ENCODE measurements at regions not wholly inside any gene's neighbourhood (a gene's known extent, or its start where the extent isn't known, plus 50 kb on each side); places are given as distances from the start of the nearest gene placed in this dataset.

- TF ChIP-seq, protein P1, sequence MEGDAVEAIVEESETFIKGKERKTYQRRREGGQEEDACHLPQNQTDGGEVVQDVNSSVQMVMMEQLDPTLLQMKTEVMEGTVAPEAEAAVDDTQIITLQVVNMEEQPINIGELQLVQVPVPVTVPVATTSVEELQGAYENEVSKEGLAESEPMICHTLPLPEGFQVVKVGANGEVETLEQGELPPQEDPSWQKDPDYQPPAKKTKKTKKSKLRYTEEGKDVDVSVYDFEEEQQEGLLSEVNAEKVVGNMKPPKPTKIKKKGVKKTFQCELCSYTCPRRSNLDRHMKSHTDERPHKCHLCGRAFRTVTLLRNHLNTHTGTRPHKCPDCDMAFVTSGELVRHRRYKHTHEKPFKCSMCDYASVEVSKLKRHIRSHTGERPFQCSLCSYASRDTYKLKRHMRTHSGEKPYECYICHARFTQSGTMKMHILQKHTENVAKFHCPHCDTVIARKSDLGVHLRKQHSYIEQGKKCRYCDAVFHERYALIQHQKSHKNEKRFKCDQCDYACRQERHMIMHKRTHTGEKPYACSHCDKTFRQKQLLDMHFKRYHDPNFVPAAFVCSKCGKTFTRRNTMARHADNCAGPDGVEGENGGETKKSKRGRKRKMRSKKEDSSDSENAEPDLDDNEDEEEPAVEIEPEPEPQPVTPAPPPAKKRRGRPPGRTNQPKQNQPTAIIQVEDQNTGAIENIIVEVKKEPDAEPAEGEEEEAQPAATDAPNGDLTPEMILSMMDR (IDR thresholded peaks at IDR 0.05): no peak
- no peak for TF ChIP-seq POLR2A (IDR thresholded peaks at IDR 0.05)
These were observed 183.1 kb upstream of the POU2AF2 start for GRCh38 chr11:111062420-111062819.

All from thyroid gland (tissue), 4 donors.